Muscle of leg (tissue), 3 donors: ENCODE measurements at regions not wholly inside any gene's neighbourhood (a gene's known extent, or its start where the extent isn't known, plus 50 kb on each side); places are given as distances from the start of the nearest gene placed in this dataset.

Experiments used
- DNase-seq: peaks from one replicate; pipeline ENCODE4 v3.0.0; 2013
- H3K27ac ChIP-seq: one replicate; pipeline ENCODE4 v1.5.1; 2013; ENCODE audit warnings: mild to moderate bottlenecking, low read length, control low read depth
- H3K27me3 ChIP-seq: one replicate; pipeline ENCODE4 v1.6.1; 2013; ENCODE audit warnings: low read length; ENCODE audit not compliant: control insufficient read depth, insufficient read depth
- H3K36me3 ChIP-seq: one replicate; pipeline ENCODE4 v1.6.1; 2013; ENCODE audit warnings: low read length; ENCODE audit not compliant: control insufficient read depth, insufficient read depth
- H3K4me1 ChIP-seq: one replicate; pipeline ENCODE4 v1.6.1; 2013; ENCODE audit warnings: low read length; ENCODE audit not compliant: control insufficient read depth, insufficient read depth
- H3K4me3 ChIP-seq: one replicate; pipeline ENCODE4 v1.5.1; 2013; ENCODE audit warnings: low read length, control low read depth
- H3K9me3 ChIP-seq: replicated peaks from 2 replicates; pipeline ENCODE4 v1.6.1; 2013; ENCODE audit warnings: low read depth, low read length; ENCODE audit not compliant: control insufficient read depth
- WGBS: methylation state at CpG from one replicate; pipeline ENCODE4 v1.1.5; 2013; ENCODE audit warnings: missing lambda C conversion rate; ENCODE audit not compliant: insufficient coverage; 5-methylcytosine and 5-hydroxymethylcytosine counted together

GRCh38 chr4:19095491-19096046 lies 1074.0 kb upstream of the LCORL start:
- no peaks in the 10 kb centered on the region for H3K36me3 ChIP-seq
- H3K4me1 ChIP-seq, result no peaks in the 10 kb centered on the region
- WGBS, result no CpG with 5 or more reads among the region's 5 CpGs
- no peaks in the 10 kb centered on the region for H3K27me3 ChIP-seq
- no peaks in the 10 kb centered on the region for H3K9me3 ChIP-seq
- H3K4me3 ChIP-seq, result no peak overlapping the region
- no peak for DNase-seq
- no peak overlapping the region for H3K27ac ChIP-seq

GRCh38 chr4:19093951-19094350 lies 1072.4 kb upstream of the LCORL start:
- no peaks in the 10 kb centered on the region for H3K4me1 ChIP-seq
- no peak overlapping the region for H3K4me3 ChIP-seq
- no peak overlapping the region for H3K27ac ChIP-seq
- no CpG with 5 or more reads among the region's 2 CpGs for WGBS
- no peaks in the 10 kb centered on the region for H3K36me3 ChIP-seq
- H3K27me3 ChIP-seq, result no peaks in the 10 kb centered on the region
- H3K9me3 ChIP-seq, result no peaks in the 10 kb centered on the region
- no peak for DNase-seq

GRCh38 chr4:19092797-19093196 lies 1071.2 kb upstream of the LCORL start:
- H3K9me3 ChIP-seq, result no peaks in the 10 kb centered on the region
- no peak for DNase-seq
- no peak overlapping the region for H3K4me3 ChIP-seq
- H3K27ac ChIP-seq, result no peak overlapping the region
- no peaks in the 10 kb centered on the region for H3K27me3 ChIP-seq
- no peaks in the 10 kb centered on the region for H3K4me1 ChIP-seq
- H3K36me3 ChIP-seq, result no peaks in the 10 kb centered on the region

- no peaks in the 10 kb centered on the region for H3K36me3 ChIP-seq
- H3K4me3 ChIP-seq, result no peak overlapping the region
- H3K27me3 ChIP-seq, result no peaks in the 10 kb centered on the region
- no peak for DNase-seq
- WGBS, result 79% methylated on average over 2 of the region's 2 CpGs
- no peaks in the 10 kb centered on the region for H3K9me3 ChIP-seq
- H3K4me1 ChIP-seq, result no peaks in the 10 kb centered on the region
- no peak overlapping the region for H3K27ac ChIP-seq
Observed at GRCh38 chr4:19074036-19074435, 1052.5 kb upstream of the LCORL start.

- WGBS, result 76% methylated on average over 3 of the region's 5 CpGs
- Histone ChIP-seq H3K9me3 (peaks cover 6% of the 10 kb centered on the region), H3K4me1 (no peaks in the 10 kb centered on the region), H3K27me3 (no peaks in the 10 kb centered on the region), H3K36me3 (no peaks in the 10 kb centered on the region), H3K4me3 (no peak overlapping the region), H3K27ac (no peak overlapping the region)
- no peak for DNase-seq
Observed at GRCh38 chr4:19063662-19064061, 1042.1 kb upstream of the LCORL start.

- Histone ChIP-seq H3K27me3 (no peaks in the 10 kb centered on the region), H3K27ac (no peak overlapping the region), H3K36me3 (no peaks in the 10 kb centered on the region), H3K4me3 (no peak overlapping the region), H3K9me3 (no peaks in the 10 kb centered on the region), H3K4me1 (no peaks in the 10 kb centered on the region)
- DNase-seq, result no peak
- no CpG with 5 or more reads among the region's 1 CpG for WGBS
Observed at GRCh38 chr4:19054916-19055315, 1033.4 kb upstream of the LCORL start.

- Histone ChIP-seq H3K27me3 (no peaks in the 10 kb centered on the region), H3K27ac (no peak overlapping the region), H3K36me3 (no peaks in the 10 kb centered on the region), H3K4me3 (no peak overlapping the region), H3K4me1 (no peaks in the 10 kb centered on the region), H3K9me3 (no peaks in the 10 kb centered on the region)
- DNase-seq, result peak; percentile 55
- WGBS, result 0% methylated on average over 2 of the region's 5 CpGs
Observed at GRCh38 chr4:19051831-19052230, 1030.3 kb upstream of the LCORL start.

GRCh38 chr4:19047279-19047880 lies 1025.8 kb upstream of the LCORL start:
- H3K27ac ChIP-seq, result no peak overlapping the region
- no peak for DNase-seq
- no peaks in the 10 kb centered on the region for H3K9me3 ChIP-seq
- H3K4me3 ChIP-seq, result no peak overlapping the region
- H3K27me3 ChIP-seq, result no peaks in the 10 kb centered on the region
- H3K4me1 ChIP-seq, result no peaks in the 10 kb centered on the region
- H3K36me3 ChIP-seq, result no peaks in the 10 kb centered on the region
- WGBS, result no CpG with 5 or more reads among the region's 2 CpGs

GRCh38 chr4:19039816-19040215 lies 1018.3 kb upstream of the LCORL start:
- Histone ChIP-seq H3K4me3 (no peak overlapping the region), H3K27ac (no peak overlapping the region), H3K27me3 (no peaks in the 10 kb centered on the region), H3K9me3 (no peaks in the 10 kb centered on the region), H3K4me1 (peaks cover under 1% of the 10 kb centered on the region), H3K36me3 (no peaks in the 10 kb centered on the region)
- no peak for DNase-seq
- WGBS, result 95% methylated on average over 3 of the region's 3 CpGs

- H3K27ac ChIP-seq, result no peak overlapping the region
- H3K27me3 ChIP-seq, result no peaks in the 10 kb centered on the region
- H3K36me3 ChIP-seq, result no peaks in the 10 kb centered on the region
- H3K4me1 ChIP-seq, result peaks cover 2% of the 10 kb centered on the region
- H3K4me3 ChIP-seq, result no peak overlapping the region
- DNase-seq, result no peak
- no peaks in the 10 kb centered on the region for H3K9me3 ChIP-seq
Observed at GRCh38 chr4:19038231-19038630, 1016.7 kb upstream of the LCORL start.
